PC-3 (cell line): ENCODE measurements at regions not wholly inside any gene's neighbourhood (a gene's known extent, or its start where the extent isn't known, plus 50 kb on each side); places are given as distances from the start of the nearest gene placed in this dataset.

ENCODE experiments used
- EZH2 ChIP-seq: fragments of 300-600 bp; sonication (generic); IDR thresholded peaks from one replicate; pipeline ENCODE4 v1.6.1; 2017; ENCODE audit warnings: antibody characterized with exemption, mild to moderate bottlenecking, low read length; ENCODE audit not compliant: unreplicated experiment
- TF ChIP-seq, protein P1 (sequence below): fragments of 300-600 bp; sonication (generic); conservative IDR thresholded peaks from 2 replicates; pipeline ENCODE4 v1.5.1; 2017; ENCODE audit warnings: antibody characterized with exemption, low read depth, mild to moderate bottlenecking, low read length

DNA sequence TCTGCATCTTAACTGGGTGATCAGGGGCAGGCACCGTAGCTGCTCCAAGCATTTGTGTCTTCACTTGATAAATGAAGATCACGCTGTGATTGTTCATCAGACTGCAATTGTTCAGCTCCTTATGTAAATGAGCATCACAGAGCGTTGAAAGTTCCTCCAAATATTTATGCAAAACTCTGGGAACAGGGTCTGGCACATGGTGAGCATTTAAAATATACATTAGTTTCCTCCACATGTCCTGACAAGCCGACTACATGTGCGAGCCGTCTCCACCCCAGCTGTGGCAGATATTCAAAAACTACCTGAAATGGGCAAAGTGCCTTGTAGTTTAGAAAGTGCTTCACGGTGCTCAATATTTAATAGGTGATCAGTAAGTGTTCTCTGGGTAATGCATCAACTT lies 175.1 kb upstream of the ID2 start:
- TF ChIP-seq, protein P1, sequence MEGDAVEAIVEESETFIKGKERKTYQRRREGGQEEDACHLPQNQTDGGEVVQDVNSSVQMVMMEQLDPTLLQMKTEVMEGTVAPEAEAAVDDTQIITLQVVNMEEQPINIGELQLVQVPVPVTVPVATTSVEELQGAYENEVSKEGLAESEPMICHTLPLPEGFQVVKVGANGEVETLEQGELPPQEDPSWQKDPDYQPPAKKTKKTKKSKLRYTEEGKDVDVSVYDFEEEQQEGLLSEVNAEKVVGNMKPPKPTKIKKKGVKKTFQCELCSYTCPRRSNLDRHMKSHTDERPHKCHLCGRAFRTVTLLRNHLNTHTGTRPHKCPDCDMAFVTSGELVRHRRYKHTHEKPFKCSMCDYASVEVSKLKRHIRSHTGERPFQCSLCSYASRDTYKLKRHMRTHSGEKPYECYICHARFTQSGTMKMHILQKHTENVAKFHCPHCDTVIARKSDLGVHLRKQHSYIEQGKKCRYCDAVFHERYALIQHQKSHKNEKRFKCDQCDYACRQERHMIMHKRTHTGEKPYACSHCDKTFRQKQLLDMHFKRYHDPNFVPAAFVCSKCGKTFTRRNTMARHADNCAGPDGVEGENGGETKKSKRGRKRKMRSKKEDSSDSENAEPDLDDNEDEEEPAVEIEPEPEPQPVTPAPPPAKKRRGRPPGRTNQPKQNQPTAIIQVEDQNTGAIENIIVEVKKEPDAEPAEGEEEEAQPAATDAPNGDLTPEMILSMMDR = no peak
- TF ChIP-seq EZH2 = no peak
